SW 1271 (cell line): ENCODE measurements at regions not wholly inside any gene's neighbourhood (a gene's known extent, or its start where the extent isn't known, plus 50 kb on each side); places are given as distances from the start of the nearest gene placed in this dataset.
"Not testable (repeated sequence)": the region's sequence is repeated elsewhere in the genome, so short reads cannot be mapped to it uniquely, and the experiment has no call there.

Experiments
- DNase-seq, 2 experiments: peaks; one replicate each; lab custom pipeline; 2025; lab: John Stamatoyannopoulos, UW

- no peak for DNase-seq
Measured at GRCh38 chr13:62407871-62408270, 992.2 kb upstream of the PCDH20 start.

- no peak for DNase-seq
Measured at GRCh38 chr13:62388515-62388914, 972.9 kb upstream of the PCDH20 start.

- no peak for DNase-seq
Measured at GRCh38 chr13:62387647-62388046, 972.0 kb upstream of the PCDH20 start.

- DNase-seq = not testable (repeated sequence)
Measured at GRCh38 chr13:62379241-62379640, 963.6 kb upstream of the PCDH20 start.

GRCh38 chr13:62377838-62378237 is 962.2 kb upstream of the PCDH20 start:
- no peak for DNase-seq

GRCh38 chr13:62375653-62376052 is 960.0 kb upstream of the PCDH20 start:
- DNase-seq = no peak

- DNase-seq = no peak
Measured at GRCh38 chr13:62371737-62372136, 956.1 kb upstream of the PCDH20 start.

GRCh38 chr13:62367971-62368370 is 952.3 kb upstream of the PCDH20 start:
- DNase-seq = not testable (repeated sequence)

GRCh38 chr13:62360609-62361008 is 945.0 kb upstream of the PCDH20 start:
- DNase-seq = no peak

- DNase-seq = no peak
Measured at GRCh38 chr13:62358646-62358932, 942.9 kb upstream of the PCDH20 start.

- peak in 1 of 2 experiments; percentile 54 for DNase-seq
Measured at GRCh38 chr13:62357887-62358645, 942.4 kb upstream of the PCDH20 start.

- DNase-seq = no peak
Measured at GRCh38 chr13:62356977-62357376, 941.3 kb upstream of the PCDH20 start.

GRCh38 chr13:62337109-62337880 is 921.6 kb upstream of the PCDH20 start:
- no peak for DNase-seq

- DNase-seq = no peak
Measured at GRCh38 chr13:62336507-62336906, 920.9 kb upstream of the PCDH20 start.

GRCh38 chr13:62333466-62333865 is 917.8 kb upstream of the PCDH20 start:
- no peak for DNase-seq

- DNase-seq = no peak
Measured at GRCh38 chr13:62331384-62331783, 915.7 kb upstream of the PCDH20 start.

- no peak for DNase-seq
Measured at GRCh38 chr13:62327367-62327766, 911.7 kb upstream of the PCDH20 start.

- DNase-seq = no peak
Measured at GRCh38 chr13:62324842-62325241, 909.2 kb upstream of the PCDH20 start.

- no peak for DNase-seq
Measured at GRCh38 chr13:62321895-62322294, 906.2 kb upstream of the PCDH20 start.

- DNase-seq = no peak
Measured at GRCh38 chr13:62321139-62321538, 905.5 kb upstream of the PCDH20 start.

- DNase-seq = peak in 1 of 2 experiments; percentile 61
Measured at GRCh38 chr13:62320129-62321108, 904.8 kb upstream of the PCDH20 start.

GRCh38 chr13:62309904-62310303 is 894.3 kb upstream of the PCDH20 start:
- no peak for DNase-seq
